ENCODE measurements at regions not wholly inside any gene's neighbourhood (a gene's known extent, or its start where the extent isn't known, plus 50 kb on each side); places are given as distances from the start of the nearest gene placed in this dataset.

- Histone ChIP-seq H3K27me3 (ENCODE audit: insufficient read depth, low read length) (no peaks in the 10 kb centered on the region), H3K36me3 (ENCODE audit: control insufficient read depth in 1 of 2, insufficient read depth in 2 of 2, low read length in 2 of 2) (no peaks in the 10 kb centered on the region), H3K9me3 (ENCODE audit: control insufficient read depth in 1 of 2, insufficient read depth in 1 of 2, low read depth in 1 of 2, low read length in 2 of 2) (peaks cover 0 to 4% of the 10 kb centered on the region in 2 experiments; a peak in 3 of 4 replicates), H3K4me3 (replicated peaks in 1 of 2; ENCODE audit: low read depth in 1 of 2, low read length in 2 of 2) (no peak overlapping the region), H3K9me2 (ENCODE audit: insufficient read depth) (no peaks in the 10 kb centered on the region), H2AFZ (ENCODE audit: low read depth, low read length, poor library complexity, severe bottlenecking) (no peak overlapping the region), H3K79me2 (ENCODE audit: insufficient read depth, low read length) (no peaks in the 10 kb centered on the region), H3K4me2 (ENCODE audit: low read length) (no peak overlapping the region), H3K4me1 (ENCODE audit: control insufficient read depth in 1 of 2, insufficient read depth in 2 of 2, low read length in 2 of 2) (no peaks in the 10 kb centered on the region), H4K20me1 (ENCODE audit: insufficient read depth) (no peaks in the 10 kb centered on the region), H3K27ac (ENCODE audit: low read depth, low read length) (no peak overlapping the region), H3K9ac (ENCODE audit: low read length) (no peak overlapping the region)
- DNase-seq (ENCODE audit: low read depth, low spot score) (no peak), ATAC-seq (no peak)
- no TSS peak for BruUV-seq (replicated peaks)
- TF ChIP-seq ZNF274 (IDR thresholded peaks at IDR 0.05; ENCODE audit: low read depth, low read length) (no peak), SIN3A (IDR thresholded peaks at IDR 0.05; ENCODE audit: low read depth) (no peak), ELF1 (IDR thresholded peaks at IDR 0.05; ENCODE audit: borderline replicate concordance, low read depth) (no peak), ATF3 (IDR thresholded peaks at IDR 0.05) (no peak), POLR2AphosphoS5 (IDR thresholded peaks at IDR 0.05; ENCODE audit: low read depth, low read length) (no peak), MAX (IDR thresholded peaks at IDR 0.05) (no peak), TCF7L2 (IDR thresholded peaks at IDR 0.05; ENCODE audit: borderline replicate concordance, extremely low read depth, insufficient read depth, insufficient read length) (no peak), SRF (IDR thresholded peaks at IDR 0.05; ENCODE audit: low read depth) (no peak), EZH2 (IDR thresholded peaks at IDR 0.05) (no peak), REST (IDR thresholded peaks at IDR 0.05; ENCODE audit: low read depth) (no peak), CBX3 (IDR thresholded peaks at IDR 0.05; ENCODE audit: low read depth) (no peak)
- RAD21 ChIA-PET (ENCODE audit: low non-redundant PET in 1 of 2, low total read pairs in 2 of 2, uncharacterized antibody in 2 of 2, unreplicated experiment in 2 of 2) = no interaction called here
- POLR2A ChIA-PET = no interaction called here
- intact Hi-C loops (cut with micrococcal nuclease) = no loop called here
- CTCF ChIA-PET = no interaction called here
Observed at GRCh38 chr6:93817937-93818336, 398.6 kb upstream of the EPHA7 start.

Data from HCT116 (cell line).